H1 (cell line): ENCODE measurements at regions not wholly inside any gene's neighbourhood (a gene's known extent, or its start where the extent isn't known, plus 50 kb on each side); places are given as distances from the start of the nearest gene placed in this dataset.

Source experiments
- CHD7 ChIP-seq: fragments of 300-600 bp; sonication (generic); IDR thresholded peaks from 2 replicates; pipeline ENCODE4 v1.7.1; 2012; ENCODE audit warnings: low read length, moderate library complexity, mild to moderate bottlenecking, inconsistent platforms; ENCODE audit not compliant: insufficient replicate concordance
- CTCF ChIP-seq, 3 experiments: IDR thresholded peaks; 1 replicate in 2 of 3; 2 replicates in 1 of 3; pipeline versions ENCODE4 v1.5.1 to v1.6.1; 2011; ENCODE audit warnings: low read length in 3 of 3, mild to moderate bottlenecking in 3 of 3, inconsistent platforms in 2 of 3, low read depth in 1 of 3, moderate library complexity in 1 of 3; ENCODE audit not compliant: insufficient read depth in 1 of 3; ENCODE audit errors: control extremely low read depth in 1 of 3
- JUND ChIP-seq: IDR thresholded peaks from 2 replicates; pipeline ENCODE4 v1.6.1; 2011; ENCODE audit warnings: mild to moderate bottlenecking, improper control_type of control experiment, low read length
- MAX ChIP-seq: IDR thresholded peaks from 2 replicates; pipeline ENCODE4 v1.6.1; 2012; ENCODE audit warnings: inconsistent platforms
- POLR2AphosphoS5 ChIP-seq: IDR thresholded peaks from 2 replicates; pipeline ENCODE4 v1.6.1; 2011; ENCODE audit warnings: low read depth, low read length
- TAF1 ChIP-seq: IDR thresholded peaks from 2 replicates; pipeline ENCODE4 v1.6.1; 2011; ENCODE audit warnings: mild to moderate bottlenecking, low read depth, low read length
- TBP ChIP-seq: IDR thresholded peaks from 2 replicates; pipeline ENCODE4 v1.6.1; 2011; ENCODE audit warnings: low read depth, low read length, improper control_type of control experiment
- TCF12 ChIP-seq: IDR thresholded peaks from 2 replicates; pipeline ENCODE4 v1.6.1; 2011; ENCODE audit warnings: low read depth, mild to moderate bottlenecking, low read length

GRCh38 chr11:70859180-70859579, 393.2 kb downstream of the SHANK2 start:
- TF ChIP-seq TCF12 (no peak), MAX (no peak), TBP (no peak), TAF1 (no peak), CHD7 (no peak), CTCF (IDR thresholded peaks at IDR 0.05; ENCODE audit: control extremely low read depth in 1 of 3, insufficient read depth in 1 of 3, low read depth in 1 of 3, low read length in 3 of 3) (no peak), POLR2AphosphoS5 (no peak), JUND (no peak)
